HG02588 (cell line): ENCODE measurements at regions not wholly inside any gene's neighbourhood (a gene's known extent, or its start where the extent isn't known, plus 50 kb on each side); places are given as distances from the start of the nearest gene placed in this dataset.

ENCODE experiments used
- ATAC-seq: cut with Tn5 transposase; IDR thresholded peaks from one replicate; pipeline ENCODE4 v1.9.1; 2021; ENCODE audit warnings: mild to moderate bottlenecking, moderate library complexity; ENCODE audit not compliant: unreplicated experiment

DNA sequence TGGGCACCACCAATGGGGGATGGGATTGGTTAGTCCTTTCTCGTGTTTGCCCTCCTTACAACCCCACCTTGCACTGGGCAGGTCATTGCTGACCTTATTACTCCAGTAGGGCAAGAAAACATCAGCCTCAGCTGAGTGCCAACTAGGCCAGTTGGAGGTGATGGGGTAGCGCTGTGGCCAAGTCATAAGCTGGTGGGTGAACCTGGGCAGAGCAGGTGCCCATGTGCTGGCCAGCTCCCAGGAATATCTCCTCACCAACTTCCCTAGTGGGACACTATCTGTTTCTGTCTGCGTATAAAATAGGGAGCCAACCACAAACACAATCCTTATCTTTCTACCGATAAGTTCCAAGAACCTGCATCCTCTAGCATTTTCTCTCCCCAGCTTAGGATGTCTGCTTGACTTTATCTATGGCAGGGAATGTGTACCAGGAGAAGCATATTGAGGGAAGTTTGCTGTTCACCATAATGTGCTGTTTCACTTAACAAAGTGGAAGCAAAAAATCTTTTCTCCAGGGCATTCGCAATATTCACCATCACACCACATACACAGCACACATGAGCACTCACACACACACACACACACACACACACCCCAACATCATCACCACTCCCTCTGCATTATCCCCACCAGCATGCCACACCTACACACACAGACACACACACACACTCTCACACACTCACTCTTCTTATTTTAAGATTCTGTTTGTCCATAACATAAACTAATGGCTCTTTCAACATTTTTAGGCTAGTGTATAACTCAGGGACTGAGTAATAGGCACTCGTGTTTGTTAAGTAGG lies 390.0 kb downstream of the ENC1 start:
- no peak for ATAC-seq

DNA sequence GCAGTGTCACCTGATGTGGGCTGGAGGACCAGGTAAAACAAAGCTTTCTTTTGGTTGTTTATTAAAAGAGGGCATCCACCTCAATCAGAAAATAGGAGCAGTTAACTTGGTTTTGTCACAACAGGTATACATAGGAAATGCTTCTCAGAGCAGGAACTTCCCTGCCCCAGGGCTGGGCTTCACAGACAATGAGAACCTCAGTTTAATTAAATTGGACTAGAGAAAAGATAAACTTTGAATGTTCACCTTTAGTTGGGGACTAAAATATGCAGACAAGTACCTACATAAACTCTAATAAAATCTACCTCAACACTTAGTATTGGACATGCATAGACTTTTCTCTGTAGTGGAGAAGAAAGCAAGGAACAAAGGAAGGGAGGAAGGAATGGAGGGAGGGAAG lies 392.0 kb downstream of the ENC1 start:
- ATAC-seq: no peak

DNA sequence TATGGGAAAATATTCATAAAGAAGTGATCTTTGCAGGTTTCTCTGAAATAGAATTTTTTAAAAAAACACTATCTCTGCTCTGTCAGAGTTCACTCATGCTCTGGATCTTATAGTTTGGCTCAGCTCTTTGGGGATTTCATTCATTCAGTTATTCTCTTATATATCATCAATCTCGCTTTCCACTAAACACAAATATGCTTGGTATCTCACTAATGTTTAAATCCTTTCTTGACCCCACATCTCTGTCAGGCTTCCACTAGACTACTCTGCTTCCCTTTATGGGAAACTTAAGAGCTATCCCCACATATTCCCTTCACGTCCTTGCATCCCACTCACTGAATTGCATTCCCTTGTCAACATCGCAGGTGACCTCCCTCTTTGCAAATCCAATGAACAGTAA lies 396.1 kb downstream of the ENC1 start:
- no peak for ATAC-seq

DNA sequence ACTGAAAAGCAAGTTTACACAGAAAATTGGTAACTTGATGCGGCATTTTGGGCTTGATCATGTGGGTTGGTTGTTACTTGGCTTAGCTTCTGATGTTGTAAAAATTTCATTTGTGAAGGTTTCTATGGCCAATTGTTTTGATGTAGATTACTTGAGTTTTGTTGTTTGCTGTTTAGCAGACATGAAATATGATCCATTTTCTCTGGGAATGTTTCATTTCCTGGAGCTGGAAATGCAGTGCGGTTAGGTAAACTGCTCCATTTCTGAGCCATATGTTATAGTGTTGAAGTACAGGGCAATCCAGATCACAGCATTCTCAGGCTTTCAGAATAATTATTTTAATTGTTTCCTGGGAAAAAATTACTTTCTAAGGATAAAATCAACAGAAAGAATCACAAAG lies 396.9 kb downstream of the ENC1 start:
- ATAC-seq: no peak

DNA sequence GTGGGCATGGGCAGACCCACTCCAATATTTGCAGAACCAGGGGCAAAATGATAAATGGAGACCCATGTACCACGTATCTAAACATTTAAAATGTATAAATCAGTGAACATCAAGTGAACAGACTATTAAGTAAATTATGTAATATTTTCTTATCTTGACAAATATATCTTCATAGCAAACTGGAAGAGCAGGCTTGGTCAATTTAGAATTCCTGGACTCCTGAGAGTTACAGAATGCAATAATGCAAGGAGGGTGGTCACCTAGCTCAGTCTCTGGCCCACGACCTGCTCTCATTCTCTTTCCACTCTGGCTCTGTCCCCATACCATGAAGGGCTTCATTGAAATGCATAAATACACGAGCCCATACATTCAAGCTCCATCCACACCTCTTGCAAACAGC lies 398.0 kb downstream of the ENC1 start:
- ATAC-seq: no peak

DNA sequence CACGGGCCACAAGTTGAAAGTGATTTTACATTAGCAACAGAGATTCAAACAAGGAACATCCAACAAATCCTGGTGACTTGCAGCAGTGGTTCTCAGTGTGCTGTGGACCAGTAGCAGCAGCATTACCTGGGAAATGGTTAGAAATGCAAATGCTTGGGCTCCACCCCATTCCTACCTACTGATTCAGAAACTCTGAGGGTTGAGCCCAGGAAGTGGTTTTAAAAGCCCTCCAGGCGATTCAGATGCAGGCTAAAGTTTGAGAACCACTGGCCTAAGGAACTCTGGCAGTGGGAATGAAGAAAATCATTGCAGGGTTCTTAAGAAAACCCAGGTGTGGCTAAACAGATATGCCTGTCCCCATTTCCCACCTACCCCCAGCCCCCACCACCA lies 398.8 kb downstream of the ENC1 start:
- no peak for ATAC-seq

DNA sequence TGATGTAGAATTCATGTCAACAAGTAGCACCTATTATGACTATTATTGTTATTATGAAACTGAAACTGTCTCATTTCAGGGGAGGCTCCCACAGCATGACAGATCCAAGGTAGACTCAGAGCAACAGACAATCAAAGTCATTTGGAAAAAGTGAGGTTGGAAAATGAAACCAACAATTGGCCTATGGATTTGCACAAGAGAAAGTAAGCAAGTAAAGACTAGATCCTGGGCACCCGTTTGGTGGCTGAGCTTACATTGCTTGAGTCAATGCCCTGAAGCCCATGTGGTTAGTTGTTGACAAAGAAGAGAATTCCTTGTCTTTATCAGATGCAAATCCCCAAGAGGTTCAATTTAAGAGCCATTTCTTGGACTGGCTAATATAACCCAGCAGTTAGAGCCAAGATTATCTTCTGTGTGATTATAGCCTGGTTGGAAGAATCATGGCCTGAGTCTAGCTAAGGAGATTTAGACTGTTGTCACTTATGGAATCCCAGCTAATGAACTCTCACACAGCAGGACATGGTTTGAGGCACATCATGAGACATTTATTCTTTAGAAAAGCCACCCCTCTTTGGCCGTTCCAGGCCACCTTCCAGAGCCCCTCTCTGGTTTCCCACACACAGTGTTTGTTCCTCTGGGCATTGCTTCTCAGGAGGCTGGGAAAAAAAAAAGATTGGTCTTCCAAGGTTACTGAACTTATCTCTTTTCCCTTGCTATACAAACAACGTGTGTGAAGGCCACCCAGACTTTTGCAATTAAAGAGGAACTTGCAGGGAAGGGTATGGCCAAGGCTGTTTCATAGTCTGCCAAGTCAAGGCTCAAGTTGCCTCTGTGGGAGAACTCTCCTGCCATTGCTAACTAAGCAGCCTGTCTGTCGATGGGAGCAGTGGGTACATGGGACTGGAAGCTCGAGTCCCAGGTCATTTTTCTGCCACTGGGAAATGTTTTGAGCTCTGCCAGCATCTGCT lies 399.5 kb downstream of the ENC1 start:
- ATAC-seq: no peak

DNA sequence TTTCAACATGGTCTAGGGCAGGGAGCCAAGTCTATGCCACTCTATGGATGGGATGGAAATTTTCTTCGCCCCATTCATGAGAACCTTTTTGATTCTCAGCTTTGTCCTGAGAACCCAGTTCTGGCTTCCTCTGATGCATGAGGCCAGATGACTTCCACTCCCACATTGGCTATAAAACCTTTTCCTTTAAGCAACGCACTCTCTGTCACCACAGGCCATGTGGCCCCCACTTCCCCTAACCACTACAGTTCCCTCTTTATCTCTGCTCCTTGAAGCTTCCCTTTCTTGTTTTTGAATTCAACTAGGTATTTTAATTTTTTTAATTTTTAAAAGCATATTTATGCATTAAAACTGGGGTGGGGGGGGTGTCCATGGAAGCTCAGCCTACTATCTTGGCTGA lies 401.3 kb downstream of the ENC1 start:
- no peak for ATAC-seq

DNA sequence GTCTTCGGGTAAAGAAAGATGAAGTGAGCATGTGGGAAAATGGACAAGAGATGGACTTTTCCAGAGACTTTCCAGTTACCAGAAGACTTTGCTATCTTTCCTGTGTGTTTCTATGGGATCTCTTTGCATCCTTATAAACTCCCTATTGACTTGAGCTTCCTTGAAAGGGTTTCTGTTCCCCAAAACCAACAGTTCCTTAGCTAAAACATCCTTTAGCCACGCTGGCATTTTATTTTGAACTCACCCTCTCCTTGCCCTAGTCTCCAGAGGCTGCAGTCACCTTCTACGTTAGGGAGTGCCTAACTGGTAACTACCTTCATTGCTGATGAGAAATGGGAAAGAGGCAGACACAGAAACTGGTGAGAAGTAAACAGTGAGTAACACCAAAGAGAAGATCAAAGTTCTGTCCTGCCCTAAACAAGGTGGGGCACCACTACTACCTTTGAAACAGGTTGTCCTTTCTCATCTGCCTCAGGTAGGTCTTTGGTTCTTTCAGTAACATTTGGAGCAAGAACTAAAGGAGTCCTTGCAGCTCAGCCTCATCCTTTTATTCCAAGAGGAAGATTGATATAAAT lies 402.9 kb downstream of the ENC1 start:
- no peak for ATAC-seq

DNA sequence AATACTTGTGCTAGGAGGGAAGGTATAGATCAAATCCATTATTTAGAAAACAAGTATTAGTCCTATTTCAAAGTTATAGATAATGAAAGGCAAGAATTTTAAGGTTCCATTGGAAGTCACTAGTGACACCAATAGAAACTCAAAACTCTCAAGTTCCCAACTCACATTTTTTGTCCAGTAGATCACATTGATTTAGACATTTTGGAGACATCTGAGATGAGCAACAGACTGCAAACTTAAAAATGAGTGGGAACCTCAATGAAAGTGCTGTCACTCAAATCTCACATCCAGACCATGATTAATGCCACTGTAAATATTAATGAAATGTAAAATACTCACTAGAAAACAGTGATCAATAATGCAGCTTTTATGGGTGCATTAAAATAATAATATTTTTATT lies 405.0 kb downstream of the ENC1 start:
- no peak for ATAC-seq

DNA sequence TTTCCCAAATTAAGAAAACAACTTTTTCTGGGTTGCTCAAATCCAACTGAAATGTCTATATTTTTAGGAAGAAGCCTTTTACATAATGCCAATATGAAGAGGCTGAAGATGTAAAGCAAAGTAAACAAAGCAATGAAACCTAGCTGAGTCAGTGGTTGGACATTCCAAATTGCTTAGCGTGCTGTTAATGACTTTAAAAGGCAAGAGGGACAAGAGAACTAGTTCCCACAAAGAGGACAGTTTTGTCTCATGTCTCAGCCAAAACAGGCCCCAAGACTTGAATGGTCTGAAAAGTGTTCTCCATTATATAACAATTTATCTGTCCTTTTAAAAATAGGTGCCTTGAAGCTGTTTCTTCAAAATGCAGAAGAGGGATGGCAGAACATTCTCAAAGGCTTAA lies 407.0 kb downstream of the ENC1 start:
- ATAC-seq: no peak

DNA sequence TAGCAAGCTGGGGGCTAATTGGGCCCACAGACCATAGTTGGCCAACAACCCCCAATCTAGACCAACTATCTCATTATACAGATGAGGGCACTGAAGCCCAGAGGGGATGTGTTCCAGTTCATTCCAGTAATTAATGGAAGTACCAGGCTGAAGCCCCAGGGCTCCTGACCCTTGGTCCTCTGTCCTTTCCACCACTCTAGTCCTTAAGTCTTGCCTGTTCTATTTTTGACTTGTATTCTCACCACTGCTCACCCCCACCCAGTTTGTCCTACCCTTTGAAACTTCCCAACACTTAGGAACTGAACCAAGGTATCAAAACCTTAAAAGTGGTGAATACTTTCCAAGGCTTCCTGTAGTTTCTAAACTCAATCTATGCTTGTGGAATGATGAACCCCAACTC lies 407.4 kb downstream of the ENC1 start:
- ATAC-seq: no peak

DNA sequence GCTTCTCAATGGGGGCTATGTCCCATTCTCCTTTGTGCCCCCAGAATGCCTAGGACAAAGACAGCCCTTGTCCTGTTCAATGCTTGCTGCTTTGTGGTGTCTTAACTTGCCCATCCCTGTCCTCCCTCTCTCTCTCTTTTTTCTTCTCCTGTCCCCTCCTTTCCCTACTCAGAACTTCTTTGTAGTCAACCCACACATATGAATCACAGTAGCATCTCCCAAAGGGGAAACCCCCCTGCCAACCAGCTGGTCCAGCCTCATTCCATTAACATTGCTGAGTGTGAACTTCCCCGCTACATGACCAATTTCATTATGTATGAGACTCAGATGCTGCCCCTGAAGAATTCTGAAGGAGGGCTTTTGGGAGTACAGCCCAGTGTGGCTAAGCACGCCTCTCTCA lies 408.3 kb downstream of the ENC1 start:
- no peak for ATAC-seq

DNA sequence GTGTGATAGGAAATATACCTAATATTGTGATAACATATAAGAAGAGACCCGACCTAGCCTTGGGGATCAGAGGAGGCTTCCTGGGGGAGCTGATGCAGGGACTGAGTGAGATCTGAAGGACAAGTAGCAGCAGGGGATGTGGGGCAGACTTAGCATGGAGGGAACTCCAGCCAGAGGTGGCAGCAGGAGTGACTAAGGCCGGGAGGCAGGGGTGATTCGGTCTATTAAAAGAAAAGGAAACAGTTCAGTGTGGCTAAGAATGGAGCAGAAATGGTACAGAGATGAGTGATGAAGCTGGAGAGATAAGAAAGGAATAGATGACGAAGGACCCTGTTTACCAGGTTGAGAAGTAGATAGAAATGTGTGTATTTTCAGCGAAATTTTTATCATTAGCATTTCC lies 408.8 kb downstream of the ENC1 start:
- no peak for ATAC-seq

DNA sequence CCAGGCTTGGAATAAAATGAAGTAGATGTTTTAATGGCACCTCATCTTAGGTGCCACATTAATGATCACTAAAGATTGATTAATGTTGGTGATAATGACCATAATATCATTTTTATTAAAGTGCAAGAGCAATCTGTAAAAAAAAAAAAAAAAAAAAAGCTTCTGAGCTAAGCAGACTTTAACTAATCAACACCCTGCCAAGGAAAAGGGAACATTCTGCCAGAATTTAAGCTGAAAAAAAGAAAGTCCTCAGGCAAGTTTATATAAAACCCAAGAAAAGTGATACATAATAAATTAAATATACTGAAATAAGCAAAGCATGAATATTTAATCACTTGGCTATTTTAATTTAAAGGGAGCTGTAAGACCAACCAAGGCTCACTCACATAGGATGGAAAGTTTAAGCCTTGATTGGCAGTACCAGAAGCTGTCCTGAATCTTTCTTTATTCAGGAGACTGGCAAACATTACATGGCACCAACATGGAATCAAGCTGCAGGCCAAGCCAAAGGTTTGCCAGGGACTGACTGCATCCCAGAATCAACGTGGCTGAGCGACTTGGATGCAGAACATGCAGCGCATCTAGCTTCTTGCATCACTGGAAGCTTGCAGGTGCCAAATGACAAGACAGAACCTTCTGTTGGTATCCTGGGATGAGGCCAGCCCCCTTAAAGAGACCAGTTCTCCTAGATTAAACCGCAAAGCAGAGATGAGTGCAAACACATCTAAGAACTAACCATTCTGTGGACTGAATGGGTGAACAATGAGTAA lies 413.6 kb downstream of the ENC1 start:
- no peak for ATAC-seq

DNA sequence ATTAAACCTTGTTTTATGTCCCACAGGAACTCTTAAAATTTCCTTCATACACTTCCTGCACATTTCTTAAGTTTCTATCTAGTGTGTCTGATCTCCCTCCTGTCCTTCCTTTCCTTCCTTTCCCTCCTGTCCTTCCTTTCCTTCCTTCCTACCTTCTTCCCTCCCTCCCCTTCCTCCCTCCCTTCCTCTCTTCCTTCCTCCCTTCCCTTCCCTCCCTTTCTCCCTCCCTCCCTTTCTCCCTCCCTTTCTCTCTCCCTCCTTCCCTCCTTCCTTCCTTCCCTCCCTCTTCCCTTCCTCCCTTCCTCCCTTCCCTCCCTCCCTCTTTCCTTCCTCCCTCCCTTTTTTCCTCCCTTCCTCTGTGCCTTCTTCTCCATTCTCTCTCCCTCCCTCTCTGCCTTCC lies 414.9 kb downstream of the ENC1 start:
- ATAC-seq: no peak

DNA sequence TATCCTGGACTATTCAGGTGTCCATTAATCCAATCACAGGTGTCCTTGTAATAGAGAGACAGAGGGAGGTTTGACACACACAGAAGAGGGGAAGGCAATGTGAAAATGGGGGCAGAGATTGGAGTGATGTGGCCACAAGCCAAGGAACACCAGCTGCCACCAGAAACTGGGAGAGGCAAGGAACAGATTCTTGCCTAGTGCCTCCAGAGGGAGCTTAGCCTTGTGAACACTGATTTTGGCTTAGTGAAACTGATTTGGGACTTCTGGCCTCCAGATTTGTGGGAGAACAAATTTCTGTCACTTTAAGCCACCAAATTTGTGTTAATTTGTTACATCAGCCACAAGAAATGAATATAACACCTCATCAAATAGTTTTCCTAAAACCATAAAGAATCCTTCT lies 416.2 kb downstream of the ENC1 start:
- no peak for ATAC-seq

DNA sequence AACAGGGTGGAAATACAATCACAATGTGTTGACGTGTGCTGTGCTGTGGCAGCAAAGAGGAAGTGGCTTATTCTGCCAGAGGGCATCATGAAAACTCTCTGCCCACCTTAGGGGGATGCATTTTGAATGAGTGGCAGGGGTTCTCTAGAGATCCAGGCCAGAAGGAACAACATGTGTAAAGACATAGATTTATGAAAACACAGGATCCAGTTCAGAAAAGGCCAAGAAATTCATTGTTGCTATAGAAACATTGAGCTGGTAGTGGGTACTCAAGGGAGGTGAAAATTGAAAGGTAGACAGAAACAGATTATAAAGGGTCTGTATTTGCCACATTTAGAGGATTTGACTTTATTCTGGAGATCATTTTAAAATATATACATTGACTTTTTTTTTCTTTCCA lies 417.7 kb downstream of the ENC1 start:
- ATAC-seq: no peak

DNA sequence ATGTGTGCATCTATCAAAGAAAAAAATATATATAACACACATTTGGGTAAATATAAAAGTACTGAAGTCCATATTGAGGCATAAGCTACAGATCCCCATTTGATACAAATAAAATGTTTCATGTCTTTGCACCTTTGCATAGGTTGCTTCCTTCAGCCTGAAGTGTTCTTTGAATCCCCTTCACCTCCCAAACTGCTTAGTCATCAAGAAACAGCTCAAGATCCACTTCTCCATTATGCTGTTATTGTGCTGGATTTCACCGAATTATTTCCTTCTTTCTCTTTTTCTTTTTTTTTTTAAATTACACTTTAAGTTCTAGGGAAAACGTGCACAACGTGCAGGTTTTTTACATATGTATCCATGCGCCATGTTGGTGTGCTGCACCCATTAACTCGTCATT lies 419.1 kb downstream of the ENC1 start:
- ATAC-seq: no peak

DNA sequence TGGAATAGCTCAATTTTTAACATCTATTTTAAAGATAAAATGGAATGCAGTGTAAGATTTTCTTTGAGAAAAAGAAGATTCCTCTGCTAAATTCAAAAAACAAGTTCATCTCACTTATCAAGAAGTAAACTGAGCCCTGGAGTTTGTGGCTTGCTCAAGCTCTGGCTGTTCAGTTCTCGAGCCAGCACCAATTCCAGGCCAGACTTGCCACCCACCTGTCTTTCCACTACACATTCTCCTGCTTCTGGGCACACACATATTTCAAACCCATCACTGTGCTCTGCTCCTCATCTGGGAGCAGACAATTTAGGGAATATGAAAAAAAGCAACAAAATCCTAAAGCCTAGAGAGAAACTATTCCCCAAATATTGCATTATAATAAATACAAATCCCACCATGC lies 424.5 kb downstream of the ENC1 start:
- ATAC-seq: no peak

DNA sequence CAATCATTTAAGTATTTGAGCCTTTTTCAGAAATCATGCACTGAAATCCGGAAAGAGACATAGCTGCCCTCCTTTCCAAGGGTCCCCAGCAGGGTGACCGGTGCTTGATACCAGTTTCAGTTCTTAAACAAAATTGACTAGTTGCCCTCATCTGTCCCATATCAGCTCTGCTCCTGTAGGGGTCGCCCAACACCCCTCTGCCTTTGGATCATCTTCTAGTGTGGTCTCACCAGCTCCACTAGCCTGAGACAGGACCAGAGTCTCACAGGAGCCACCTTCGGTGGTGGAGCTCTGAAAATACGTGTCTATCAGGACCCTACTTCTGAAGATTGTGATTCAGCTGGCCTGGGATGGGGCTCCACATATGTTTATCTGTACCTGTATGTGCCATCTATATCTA lies 428.2 kb downstream of the ENC1 start:
- no peak for ATAC-seq
